ENCODE measurements at regions not wholly inside any gene's neighbourhood (a gene's known extent, or its start where the extent isn't known, plus 50 kb on each side); places are given as distances from the start of the nearest gene placed in this dataset.

- Histone ChIP-seq H4K91ac (ENCODE audit: low read depth, low read length) (no peak overlapping the region), H2BK120ac (ENCODE audit: insufficient read depth, low read length, poor library complexity) (no peak overlapping the region), H3K4me3 (ENCODE audit: low read depth, low read length) (no peak overlapping the region), H3K23ac (ENCODE audit: low read length) (no peak overlapping the region), H3K36me3 (ENCODE audit: control insufficient read depth in 1 of 2, insufficient read depth in 2 of 2, low read length in 2 of 2) (no peaks in the 10 kb centered on the region), H4K8ac (ENCODE audit: low read depth, low read length) (no peak overlapping the region), H3K9ac (ENCODE audit: low read length) (no peak overlapping the region), H3K14ac (ENCODE audit: low read length) (no peak overlapping the region), H2BK12ac (ENCODE audit: low read length) (no peak overlapping the region), H3K4ac (ENCODE audit: low read depth, low read length) (no peak overlapping the region), H3K4me2 (ENCODE audit: low read length) (no peak overlapping the region), H3K79me1 (ENCODE audit: low read length) (no peaks in the 10 kb centered on the region), H3K4me1 (ENCODE audit: control insufficient read depth in 1 of 2, insufficient read depth in 2 of 2, low read length in 2 of 2) (no peaks in the 10 kb centered on the region), H2BK5ac (ENCODE audit: low read depth, low read length, poor library complexity) (no peak overlapping the region), H3K9me3 (ENCODE audit: insufficient read depth, low read depth, low read length) (no peaks in the 10 kb centered on the region), H4K12ac (ENCODE audit: low read depth, low read length) (no peak overlapping the region), H3K27ac (ENCODE audit: low read depth, low read length) (no peak overlapping the region), H2AFZ (ENCODE audit: insufficient read depth, low read length, poor library complexity) (no peak overlapping the region), H2AK5ac (ENCODE audit: low read length) (no peak overlapping the region), H3K79me2 (ENCODE audit: control insufficient read depth, insufficient read depth, low read length, poor library complexity) (no peaks in the 10 kb centered on the region), H3K18ac (ENCODE audit: low read length) (no peak overlapping the region), H3K27me3 (ENCODE audit: insufficient read depth, low read length) (no peaks in the 10 kb centered on the region)
- no peak for DNase-seq
- WGBS (ENCODE audit: extremely low coverage, insufficient coverage, insufficient read length): no CpG with 5 or more reads among the region's 5 CpGs
These were observed 451.3 kb downstream of the METTL15 start for GRCh38 chr11:28559492-28559891.

DNA sequence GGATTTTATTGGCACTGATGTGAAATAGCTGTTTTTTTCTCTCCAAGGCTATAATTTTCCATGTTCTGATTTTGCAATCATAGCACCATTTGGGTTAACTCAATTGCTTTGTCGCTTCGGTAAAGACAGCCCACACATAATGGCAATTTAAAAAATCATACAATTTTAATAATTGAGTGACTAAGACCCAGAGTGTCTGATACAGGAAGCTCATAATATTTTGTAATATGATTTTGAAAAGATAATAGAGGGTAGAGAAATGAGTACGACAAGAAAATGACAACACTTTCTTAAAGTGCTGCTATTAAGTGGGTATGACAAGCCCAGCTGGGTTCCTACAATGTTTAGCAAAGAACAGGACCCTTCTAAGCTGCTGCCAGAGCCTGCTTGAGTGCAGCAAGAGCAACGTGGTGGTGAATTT lies 439.1 kb downstream of the METTL15 start:
- no peak overlapping the region for H4K91ac ChIP-seq (ENCODE audit: low read depth, low read length)
- no peaks in the 10 kb centered on the region for H3K4me1 ChIP-seq (ENCODE audit: control insufficient read depth in 1 of 2, insufficient read depth in 2 of 2, low read length in 2 of 2)
- no peak overlapping the region for H2AFZ ChIP-seq (ENCODE audit: insufficient read depth, low read length, poor library complexity)
- H2BK5ac ChIP-seq (ENCODE audit: low read depth, low read length, poor library complexity): no peak overlapping the region
- no peaks in the 10 kb centered on the region for H3K79me1 ChIP-seq (ENCODE audit: low read length)
- no peak overlapping the region for H2BK120ac ChIP-seq (ENCODE audit: insufficient read depth, low read length, poor library complexity)
- H3K4me3 ChIP-seq (ENCODE audit: low read depth, low read length): no peak overlapping the region
- no peak for DNase-seq
- no peaks in the 10 kb centered on the region for H3K36me3 ChIP-seq (ENCODE audit: control insufficient read depth in 1 of 2, insufficient read depth in 2 of 2, low read length in 2 of 2)
- H3K9ac ChIP-seq (ENCODE audit: low read length): no peak overlapping the region
- H3K9me3 ChIP-seq (ENCODE audit: insufficient read depth, low read depth, low read length): no peaks in the 10 kb centered on the region
- H2BK12ac ChIP-seq (ENCODE audit: low read length): no peak overlapping the region
- 100% methylated on average over 1 of the region's 4 CpGs for WGBS (ENCODE audit: extremely low coverage, insufficient coverage, insufficient read length)
- H3K23ac ChIP-seq (ENCODE audit: low read length): no peak overlapping the region
- no peak overlapping the region for H3K14ac ChIP-seq (ENCODE audit: low read length)
- H4K12ac ChIP-seq (ENCODE audit: low read depth, low read length): no peak overlapping the region
- H4K8ac ChIP-seq (ENCODE audit: low read depth, low read length): no peak overlapping the region
- H3K79me2 ChIP-seq (ENCODE audit: control insufficient read depth, insufficient read depth, low read length, poor library complexity): no peaks in the 10 kb centered on the region
- no peak overlapping the region for H2AK5ac ChIP-seq (ENCODE audit: low read length)
- no peak overlapping the region for H3K18ac ChIP-seq (ENCODE audit: low read length)
- H3K4me2 ChIP-seq (ENCODE audit: low read length): no peak overlapping the region
- H3K4ac ChIP-seq (ENCODE audit: low read depth, low read length): no peak overlapping the region
- H3K27me3 ChIP-seq (ENCODE audit: insufficient read depth, low read length): no peaks in the 10 kb centered on the region
- no peak overlapping the region for H3K27ac ChIP-seq (ENCODE audit: low read depth, low read length)

- Histone ChIP-seq H3K4me1 (ENCODE audit: control insufficient read depth in 1 of 2, insufficient read depth in 2 of 2, low read length in 2 of 2) (peaks cover 0 to 1% of the 10 kb centered on the region in 2 experiments), H3K27me3 (ENCODE audit: insufficient read depth, low read length) (no peaks in the 10 kb centered on the region), H3K23ac (ENCODE audit: low read length) (no peak overlapping the region), H3K79me2 (ENCODE audit: control insufficient read depth, insufficient read depth, low read length, poor library complexity) (no peaks in the 10 kb centered on the region), H3K79me1 (ENCODE audit: low read length) (no peaks in the 10 kb centered on the region), H4K91ac (ENCODE audit: low read depth, low read length) (no peak overlapping the region), H3K14ac (ENCODE audit: low read length) (no peak overlapping the region), H3K4ac (ENCODE audit: low read depth, low read length) (no peak overlapping the region), H4K8ac (ENCODE audit: low read depth, low read length) (no peak overlapping the region), H4K12ac (ENCODE audit: low read depth, low read length) (no peak overlapping the region), H2AK5ac (ENCODE audit: low read length) (no peak overlapping the region), H3K9ac (ENCODE audit: low read length) (no peak overlapping the region), H3K36me3 (ENCODE audit: control insufficient read depth in 1 of 2, insufficient read depth in 2 of 2, low read length in 2 of 2) (no peaks in the 10 kb centered on the region), H3K9me3 (ENCODE audit: insufficient read depth, low read depth, low read length) (no peaks in the 10 kb centered on the region), H3K4me3 (ENCODE audit: low read depth, low read length) (no peak overlapping the region), H3K18ac (ENCODE audit: low read length) (no peak overlapping the region), H2BK120ac (ENCODE audit: insufficient read depth, low read length, poor library complexity) (no peak overlapping the region), H3K27ac (ENCODE audit: low read depth, low read length) (no peak overlapping the region), H3K4me2 (ENCODE audit: low read length) (no peak overlapping the region), H2BK12ac (ENCODE audit: low read length) (no peak overlapping the region), H2AFZ (ENCODE audit: insufficient read depth, low read length, poor library complexity) (no peak overlapping the region), H2BK5ac (ENCODE audit: low read depth, low read length, poor library complexity) (no peak overlapping the region)
- DNase-seq: no peak
- WGBS (ENCODE audit: extremely low coverage, insufficient coverage, insufficient read length): no CpG with 5 or more reads among the region's 1 CpG
These were observed 437.3 kb downstream of the METTL15 start for GRCh38 chr11:28545536-28545935.

DNA sequence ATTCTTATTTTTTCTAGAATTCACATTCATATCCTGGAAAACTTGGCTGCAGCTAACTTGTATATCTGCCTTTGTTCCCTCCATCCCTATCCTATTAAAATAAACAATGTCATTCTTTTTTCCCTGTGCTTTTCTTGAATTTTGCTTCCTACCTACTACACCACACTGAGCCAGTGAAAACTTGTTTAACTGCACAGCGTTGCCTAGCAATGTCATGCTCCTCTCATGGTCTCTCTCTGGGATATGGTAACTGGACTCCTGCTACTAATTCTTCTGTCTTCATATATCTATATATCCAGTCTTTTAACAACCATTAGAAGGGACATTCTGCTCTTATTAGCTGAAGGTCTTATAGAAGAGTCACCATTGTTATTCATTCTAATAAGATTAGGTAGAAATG lies 434.4 kb downstream of the METTL15 start:
- H2AK5ac ChIP-seq (ENCODE audit: low read length): no peak overlapping the region
- no peak for DNase-seq
- no peak overlapping the region for H3K14ac ChIP-seq (ENCODE audit: low read length)
- H2BK12ac ChIP-seq (ENCODE audit: low read length): no peak overlapping the region
- H3K9ac ChIP-seq (ENCODE audit: low read length): no peak overlapping the region
- no CpG with 5 or more reads among the region's 1 CpG for WGBS (ENCODE audit: extremely low coverage, insufficient coverage, insufficient read length)
- peaks cover 0 to 3% of the 10 kb centered on the region in 2 experiments for H3K4me1 ChIP-seq (ENCODE audit: control insufficient read depth in 1 of 2, insufficient read depth in 2 of 2, low read length in 2 of 2)
- no peaks in the 10 kb centered on the region for H3K79me1 ChIP-seq (ENCODE audit: low read length)
- H3K79me2 ChIP-seq (ENCODE audit: control insufficient read depth, insufficient read depth, low read length, poor library complexity): no peaks in the 10 kb centered on the region
- H3K4me2 ChIP-seq (ENCODE audit: low read length): no peak overlapping the region
- H3K4ac ChIP-seq (ENCODE audit: low read depth, low read length): no peak overlapping the region
- H4K8ac ChIP-seq (ENCODE audit: low read depth, low read length): no peak overlapping the region
- no peaks in the 10 kb centered on the region for H3K9me3 ChIP-seq (ENCODE audit: insufficient read depth, low read depth, low read length)
- H3K27me3 ChIP-seq (ENCODE audit: insufficient read depth, low read length): no peaks in the 10 kb centered on the region
- no peak overlapping the region for H3K4me3 ChIP-seq (ENCODE audit: low read depth, low read length)
- H4K91ac ChIP-seq (ENCODE audit: low read depth, low read length): no peak overlapping the region
- H2BK5ac ChIP-seq (ENCODE audit: low read depth, low read length, poor library complexity): no peak overlapping the region
- H2BK120ac ChIP-seq (ENCODE audit: insufficient read depth, low read length, poor library complexity): no peak overlapping the region
- H3K23ac ChIP-seq (ENCODE audit: low read length): no peak overlapping the region
- H3K27ac ChIP-seq (ENCODE audit: low read depth, low read length): no peak overlapping the region
- H2AFZ ChIP-seq (ENCODE audit: insufficient read depth, low read length, poor library complexity): no peak overlapping the region
- no peak overlapping the region for H3K18ac ChIP-seq (ENCODE audit: low read length)
- no peak overlapping the region for H4K12ac ChIP-seq (ENCODE audit: low read depth, low read length)
- H3K36me3 ChIP-seq (ENCODE audit: control insufficient read depth in 1 of 2, insufficient read depth in 2 of 2, low read length in 2 of 2): no peaks in the 10 kb centered on the region

All from trophoblast cell (in vitro differentiated cells and primary cell).